K562 (cell line): ENCODE measurements at regions not wholly inside any gene's neighbourhood (a gene's known extent, or its start where the extent isn't known, plus 50 kb on each side); places are given as distances from the start of the nearest gene placed in this dataset.

Experiments
- ATAC-seq: fragments of 200-7000 bp; cut with Tn5 transposase; 3 replicates; pipeline ENCODE4 v1.9.1; 2020; ENCODE audit warnings: moderate library complexity
- BruUV-seq: library from RNA; stranded (reverse); fragments of 400-500 nt; replicated peaks from 2 replicates; lab custom pipeline; 2021; lab: Mats Ljungman, UMichigan
- CTCF ChIA-PET: fragments of 300-600 bp; formaldehyde crosslinking; extraction: SDS; loops from one replicate; lab custom pipeline; 2021; ENCODE audit warnings: low intra/inter-chr PET ratio; lab: Yijun Ruan, JAX
- POLR2A ChIA-PET: fragments of 300-600, 350-650 bp; sonication (Branson Sonifier 250); formaldehyde crosslinking; extraction: SDS; loops from one replicate; lab custom pipeline; 2021; ENCODE audit warnings: antibody characterized with exemption, inconsistent platforms; lab: Yijun Ruan, JAX
- DNase-seq, 4 experiments: peaks; one replicate each; pipeline versions ENCODE4 v3.0.0 to v3.0.0-alpha.2; 2011 to 2018; ENCODE audit warnings: low spot score in 3 of 4, mixed read lengths in 3 of 4; ENCODE audit errors: extremely low read depth in 1 of 4
- FAIRE-seq: peaks from 2 replicates; lab custom pipeline; 2011; peaks lifted over from hg19 to GRCh38; lab: Jason Lieb, UNC
- H2AFZ ChIP-seq: 2 replicates; pipeline ENCODE4 v1.6.0; 2011; ENCODE audit warnings: low read depth, low read length, control low read depth, inconsistent platforms
- H3K27ac ChIP-seq: fragments of 200-600 bp; 3 replicates; pipeline ENCODE4 v1.8.0; 2011; ENCODE audit warnings: low read depth, mild to moderate bottlenecking, control low read depth, inconsistent platforms, low read length, moderate library complexity, mixed read lengths; ENCODE audit errors: extremely low read depth
- H3K27me3 ChIP-seq, 2 experiments: fragments of 300-600 bp in 1 of 2; 2 replicates in 1 of 2; 3 replicates in 1 of 2; pipeline versions ENCODE4 v1.6.0 to v1.8.0; 2011; ENCODE audit warnings: inconsistent platforms in 2 of 2, low read length in 2 of 2, mild to moderate bottlenecking in 1 of 2, mixed read lengths in 1 of 2, moderate library complexity in 1 of 2; ENCODE audit not compliant: control insufficient read depth in 2 of 2, insufficient read depth in 2 of 2
- H3K36me3 ChIP-seq: fragments of 300-600 bp; 3 replicates; pipeline ENCODE4 v1.8.0; 2011; ENCODE audit warnings: mild to moderate bottlenecking, low read length, inconsistent platforms; ENCODE audit not compliant: control insufficient read depth, insufficient read depth
- H3K4me1 ChIP-seq, 2 experiments: fragments of 200-600 bp in 1 of 2; replicated peaks in 1 of 2; 2 replicates in 1 of 2; 3 replicates in 1 of 2; pipeline versions ENCODE4 v1.5.1 to v1.8.0; 2011; ENCODE audit warnings: inconsistent platforms in 2 of 2, low read length in 2 of 2, mild to moderate bottlenecking in 1 of 2, mixed read lengths in 1 of 2, moderate library complexity in 1 of 2; ENCODE audit not compliant: control insufficient read depth in 2 of 2, insufficient read depth in 2 of 2
- H3K4me2 ChIP-seq: 2 replicates; pipeline ENCODE4 v1.6.1; 2011; ENCODE audit warnings: low read length, control low read depth, inconsistent platforms, mixed read lengths; ENCODE audit not compliant: insufficient read depth
- H3K4me3 ChIP-seq: fragments of 200-600 bp; sonication (generic), shearing (Covaris generic); 2 replicates; pipeline ENCODE4 v1.5.1; 2016; ENCODE audit warnings: control low read depth, inconsistent platforms
- H3K79me2 ChIP-seq: fragments of 200-600 bp; 3 replicates; pipeline ENCODE4 v1.8.0; 2011; ENCODE audit warnings: low read length, inconsistent platforms; ENCODE audit not compliant: control insufficient read depth, insufficient read depth
- H3K9ac ChIP-seq, 2 experiments: 2 replicates each; pipeline versions ENCODE4 v1.6.0 to v1.6.1; 2011; ENCODE audit warnings: low read depth in 2 of 2, low read length in 2 of 2, control low read depth in 1 of 2, inconsistent platforms in 1 of 2, mild to moderate bottlenecking in 1 of 2, mixed read lengths in 1 of 2; ENCODE audit not compliant: insufficient read depth in 1 of 2
- H3K9me1 ChIP-seq: one replicate; pipeline ENCODE4 v1.6.0; 2011; ENCODE audit warnings: inconsistent platforms, mild to moderate bottlenecking, low read length, moderate library complexity; ENCODE audit not compliant: control insufficient read depth, insufficient read depth
- H3K9me3 ChIP-seq: replicated peaks from 2 replicates; pipeline ENCODE4 v1.5.1; 2011; ENCODE audit warnings: low read depth, low read length, inconsistent platforms; ENCODE audit not compliant: control insufficient read depth, insufficient read depth
- H4K20me1 ChIP-seq: replicated peaks from 2 replicates; pipeline ENCODE4 v1.6.1; 2011; ENCODE audit warnings: low read length, inconsistent platforms, mixed read lengths; ENCODE audit not compliant: control insufficient read depth, insufficient read depth
- EWSR1 ChIP-seq: fragments of 450-650 bp; IDR thresholded peaks from 2 replicates; pipeline ENCODE4 v1.6.1; 2018; ENCODE audit warnings: borderline replicate concordance, mild to moderate bottlenecking, low read depth, moderate library complexity; ENCODE audit not compliant: partially characterized antibody
- FOXJ3 ChIP-seq: sonication (generic); formaldehyde crosslinking; IDR thresholded peaks from 2 replicates; pipeline ENCODE4 v1.4.0; 2020; ENCODE audit warnings: mild to moderate bottlenecking, missing genetic modification reagents
- IRF2 ChIP-seq: sonication (generic); formaldehyde crosslinking; IDR thresholded peaks from 2 replicates; pipeline ENCODE4 v1.8.1; 2022; ENCODE audit warnings: mild to moderate bottlenecking, missing genetic modification reagents
- NFXL1 ChIP-seq: fragments of 450-650 bp; formaldehyde crosslinking; IDR thresholded peaks from 2 replicates; pipeline ENCODE4 v1.4.0; 2021; ENCODE audit warnings: mild to moderate bottlenecking
- PTTG1 ChIP-seq: fragments of 450-650 bp; IDR thresholded peaks from 2 replicates; pipeline ENCODE4 v1.6.1; 2016; ENCODE audit warnings: low read depth, mild to moderate bottlenecking, missing genetic modification characterization, missing compliant biosample characterization
- TAF15 ChIP-seq: fragments of 200-400 bp; formaldehyde crosslinking; IDR thresholded peaks from 2 replicates; pipeline ENCODE4 v1.6.1; 2017; ENCODE audit warnings: mild to moderate bottlenecking, low read depth, low read length, moderate library complexity
- WGBS: fragments of 100-300 bp; shearing (Covaris generic); methylation state at CpG from one replicate; pipeline ENCODE4 v1.1.6; 2016; ENCODE audit warnings: low coverage, mixed read lengths; ENCODE audit not compliant: insufficient coverage; ENCODE audit errors: missing lambda C conversion rate; 5-methylcytosine and 5-hydroxymethylcytosine counted together
- in situ Hi-C: fragments of 300-500 bp; cut with MboI; formaldehyde crosslinking; loops from 4 replicates; pipeline ENCODE4 v1.15.0; 2018; ENCODE audit warnings: inconsistent platforms, mixed read lengths
- intact Hi-C: fragments of 100-400 bp; cut with micrococcal nuclease; formaldehyde crosslinking; loops from 2 replicates; pipeline ENCODE4 v1.14.2; 2022
- TF ChIP-seq, protein P1 (sequence below), 2 experiments: fragments of 450-650 bp in 1 of 2; sonication (generic) in 1 of 2; formaldehyde crosslinking in 1 of 2; IDR thresholded peaks; 2 replicates each; pipeline versions ENCODE4 v1.7.1 to v1.9.0; 2016 to 2022; ENCODE audit warnings: inconsistent platforms in 1 of 2, mild to moderate bottlenecking in 1 of 2, missing genetic modification reagents in 1 of 2
- TF ChIP-seq, protein P2 (sequence below): sonication (generic); formaldehyde crosslinking; IDR thresholded peaks from 2 replicates; pipeline ENCODE4 v1.8.0; 2022; ENCODE audit warnings: mild to moderate bottlenecking, missing genetic modification reagents

DNA sequence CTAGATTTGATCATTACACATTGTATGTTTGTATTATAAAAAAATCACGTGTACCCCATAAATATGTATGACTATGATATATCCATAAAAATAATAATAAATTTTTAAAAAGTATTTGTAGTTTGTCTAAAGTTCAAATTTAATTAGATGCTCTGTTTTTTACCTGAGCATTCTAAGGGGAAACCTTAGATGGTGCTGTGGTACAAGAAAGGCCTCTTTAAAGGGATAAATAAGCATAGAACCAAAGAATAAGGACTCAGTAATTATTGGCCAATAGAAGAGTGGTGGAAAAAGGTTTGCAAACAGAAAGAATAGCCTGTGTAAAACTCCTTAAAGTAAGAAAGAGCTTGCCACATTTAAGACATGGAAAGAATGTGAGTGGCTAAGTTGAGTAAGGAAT is 580.1 kb upstream of the SEL1L start:
- no peak overlapping the region for H3K27ac ChIP-seq
- H3K36me3 ChIP-seq: no peaks in the 10 kb centered on the region
- no peak overlapping the region for H3K4me3 ChIP-seq
- no peaks in the 10 kb centered on the region for H3K9me3 ChIP-seq
- H3K9me1 ChIP-seq: no peaks in the 10 kb centered on the region
- H3K27me3 ChIP-seq: no peaks in the 10 kb centered on the region
- FAIRE-seq (no peak), DNase-seq (no peak), ATAC-seq (no peak)
- intact Hi-C loops: no loop called here
- no peaks in the 10 kb centered on the region for H4K20me1 ChIP-seq
- ChIA-PET CTCF (no interaction called here), POLR2A (no interaction called here)
- 0% methylated on average over 1 of the region's 1 CpG for WGBS
- H3K4me2 ChIP-seq: no peak overlapping the region
- TF ChIP-seq IRF2 (CRISPR knock-in tag) (no peak), PTTG1 (tag) (no peak), NFXL1 (CRISPR knock-in tag) (no peak), TAF15 (no peak), FOXJ3 (CRISPR knock-in tag) (no peak), EWSR1 (no peak)
- TF ChIP-seq, protein P1, sequence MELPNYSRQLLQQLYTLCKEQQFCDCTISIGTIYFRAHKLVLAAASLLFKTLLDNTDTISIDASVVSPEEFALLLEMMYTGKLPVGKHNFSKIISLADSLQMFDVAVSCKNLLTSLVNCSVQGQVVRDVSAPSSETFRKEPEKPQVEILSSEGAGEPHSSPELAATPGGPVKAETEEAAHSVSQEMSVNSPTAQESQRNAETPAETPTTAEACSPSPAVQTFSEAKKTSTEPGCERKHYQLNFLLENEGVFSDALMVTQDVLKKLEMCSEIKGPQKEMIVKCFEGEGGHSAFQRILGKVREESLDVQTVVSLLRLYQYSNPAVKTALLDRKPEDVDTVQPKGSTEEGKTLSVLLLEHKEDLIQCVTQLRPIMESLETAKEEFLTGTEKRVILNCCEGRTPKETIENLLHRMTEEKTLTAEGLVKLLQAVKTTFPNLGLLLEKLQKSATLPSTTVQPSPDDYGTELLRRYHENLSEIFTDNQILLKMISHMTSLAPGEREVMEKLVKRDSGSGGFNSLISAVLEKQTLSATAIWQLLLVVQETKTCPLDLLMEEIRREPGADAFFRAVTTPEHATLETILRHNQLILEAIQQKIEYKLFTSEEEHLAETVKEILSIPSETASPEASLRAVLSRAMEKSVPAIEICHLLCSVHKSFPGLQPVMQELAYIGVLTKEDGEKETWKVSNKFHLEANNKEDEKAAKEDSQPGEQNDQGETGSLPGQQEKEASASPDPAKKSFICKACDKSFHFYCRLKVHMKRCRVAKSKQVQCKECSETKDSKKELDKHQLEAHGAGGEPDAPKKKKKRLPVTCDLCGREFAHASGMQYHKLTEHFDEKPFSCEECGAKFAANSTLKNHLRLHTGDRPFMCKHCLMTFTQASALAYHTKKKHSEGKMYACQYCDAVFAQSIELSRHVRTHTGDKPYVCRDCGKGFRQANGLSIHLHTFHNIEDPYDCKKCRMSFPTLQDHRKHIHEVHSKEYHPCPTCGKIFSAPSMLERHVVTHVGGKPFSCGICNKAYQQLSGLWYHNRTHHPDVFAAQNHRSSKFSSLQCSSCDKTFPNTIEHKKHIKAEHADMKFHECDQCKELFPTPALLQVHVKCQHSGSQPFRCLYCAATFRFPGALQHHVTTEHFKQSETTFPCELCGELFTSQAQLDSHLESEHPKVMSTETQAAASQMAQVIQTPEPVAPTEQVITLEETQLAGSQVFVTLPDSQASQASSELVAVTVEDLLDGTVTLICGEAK (IDR thresholded peaks at IDR 0.05): no peak
- TF ChIP-seq, protein P1 (CRISPR knock-in tag; IDR thresholded peaks at IDR 0.05): no peak
- TF ChIP-seq, protein P2, sequence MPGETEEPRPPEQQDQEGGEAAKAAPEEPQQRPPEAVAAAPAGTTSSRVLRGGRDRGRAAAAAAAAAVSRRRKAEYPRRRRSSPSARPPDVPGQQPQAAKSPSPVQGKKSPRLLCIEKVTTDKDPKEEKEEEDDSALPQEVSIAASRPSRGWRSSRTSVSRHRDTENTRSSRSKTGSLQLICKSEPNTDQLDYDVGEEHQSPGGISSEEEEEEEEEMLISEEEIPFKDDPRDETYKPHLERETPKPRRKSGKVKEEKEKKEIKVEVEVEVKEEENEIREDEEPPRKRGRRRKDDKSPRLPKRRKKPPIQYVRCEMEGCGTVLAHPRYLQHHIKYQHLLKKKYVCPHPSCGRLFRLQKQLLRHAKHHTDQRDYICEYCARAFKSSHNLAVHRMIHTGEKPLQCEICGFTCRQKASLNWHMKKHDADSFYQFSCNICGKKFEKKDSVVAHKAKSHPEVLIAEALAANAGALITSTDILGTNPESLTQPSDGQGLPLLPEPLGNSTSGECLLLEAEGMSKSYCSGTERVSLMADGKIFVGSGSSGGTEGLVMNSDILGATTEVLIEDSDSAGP (CRISPR knock-in tag): no peak
- H3K9ac ChIP-seq: no peak overlapping the region
- in situ Hi-C loops: no loop called here
- no TSS peak for BruUV-seq
- no peaks in the 10 kb centered on the region for H3K4me1 ChIP-seq
- H2AFZ ChIP-seq: no peak overlapping the region
- H3K79me2 ChIP-seq: no peaks in the 10 kb centered on the region
